B cell (primary cell): ENCODE measurements at regions not wholly inside any gene's neighbourhood (a gene's known extent, or its start where the extent isn't known, plus 50 kb on each side); places are given as distances from the start of the nearest gene placed in this dataset.

Experiments used
- CTCF ChIP-seq: fragments of 200-600 bp; IDR thresholded peaks from one replicate; pipeline ENCODE4 v1.8.0; 2022; ENCODE audit warnings: antibody characterized with exemption, mild to moderate bottlenecking
- EZH2 ChIP-seq: IDR thresholded peaks from 2 replicates; pipeline ENCODE4 v1.6.1; 2012; ENCODE audit warnings: borderline replicate concordance, low read depth, mild to moderate bottlenecking, moderate library complexity, low read length; ENCODE audit not compliant: insufficient read depth, poor library complexity, severe bottlenecking

- TF ChIP-seq EZH2 (no peak), CTCF (no peak)
Measured at GRCh38 chr2:183458460-183458859, 334.2 kb downstream of the NUP35 start.
